GM12878 (cell line): ENCODE measurements at regions not wholly inside any gene's neighbourhood (a gene's known extent, or its start where the extent isn't known, plus 50 kb on each side); places are given as distances from the start of the nearest gene placed in this dataset.

Experiments used
- ATAC-seq: fragments of 200-7000 bp; cut with Tn5 transposase; 3 replicates; pipeline ENCODE4 v1.9.1; 2020; ENCODE audit warnings: mild to moderate bottlenecking, moderate library complexity
- BruUV-seq: library from RNA; stranded (reverse); fragments of 400-500 nt; replicated peaks from 2 replicates; lab custom pipeline; 2021; lab: Mats Ljungman, UMichigan
- CTCF ChIA-PET: fragments of 300-600 bp; sonication (Branson Sonifier 250); formaldehyde crosslinking; extraction: SDS; loops from one replicate; lab custom pipeline; 2021; ENCODE audit warnings: inconsistent platforms; lab: Yijun Ruan, JAX
- POLR2A ChIA-PET: fragments of 350-600 bp; formaldehyde crosslinking; extraction: SDS; loops from one replicate; lab custom pipeline; 2021; ENCODE audit warnings: inconsistent platforms; lab: Charles Lee
- RAD21 ChIA-PET: fragments of 300-600 bp; sonication (Branson Sonifier 250); formaldehyde crosslinking; loops from one replicate; lab custom pipeline; 2023; ENCODE audit warnings: antibody characterized with exemption; ENCODE audit not compliant: unreplicated experiment; lab: Charles Lee
- SMC1A ChIA-PET: fragments of 300-600 bp; sonication (Branson Sonifier 250); formaldehyde crosslinking; loops from one replicate; lab custom pipeline; 2023; ENCODE audit not compliant: unreplicated experiment, uncharacterized antibody; lab: Charles Lee
- DNase-seq: peaks from one replicate; pipeline ENCODE4 v3.0.0-alpha.2; 2011; ENCODE audit warnings: low read depth, low spot score
- FAIRE-seq: peaks from 3 replicates; lab custom pipeline; 2011; peaks lifted over from hg19 to GRCh38; lab: Jason Lieb, UNC
- H2AFZ ChIP-seq: 2 replicates; pipeline ENCODE4 v1.6.0; 2011; ENCODE audit warnings: low read depth, low read length, control low read depth; ENCODE audit not compliant: control insufficient read depth
- H3K27ac ChIP-seq: 2 replicates; pipeline ENCODE4 v1.5.1; 2011; ENCODE audit warnings: control low read depth; ENCODE audit not compliant: control insufficient read depth, insufficient read depth
- H3K27me3 ChIP-seq, 2 experiments: replicated peaks in 1 of 2; 2 replicates each; pipeline versions ENCODE4 v1.6.0 to v1.6.1; 2011; ENCODE audit warnings: low read length in 1 of 2; ENCODE audit not compliant: control insufficient read depth in 2 of 2, insufficient read depth in 2 of 2
- H3K36me3 ChIP-seq, 2 experiments: 2 replicates each; pipeline ENCODE4 v1.5.1; 2011; ENCODE audit warnings: low read length in 1 of 2; ENCODE audit not compliant: control insufficient read depth in 2 of 2, insufficient read depth in 2 of 2
- H3K4me1 ChIP-seq: 2 replicates; pipeline ENCODE4 v1.6.1; 2011; ENCODE audit warnings: mild to moderate bottlenecking, low read length, moderate library complexity, mixed read lengths; ENCODE audit not compliant: control insufficient read depth, insufficient read depth
- H3K4me2 ChIP-seq: 2 replicates; pipeline ENCODE4 v1.6.0; 2011; ENCODE audit warnings: control low read depth; ENCODE audit not compliant: control insufficient read depth, insufficient read depth
- H3K4me3 ChIP-seq: fragments of 200-600 bp; sonication (generic); 2 replicates; pipeline ENCODE4 v1.5.1; 2016
- H3K79me2 ChIP-seq: 2 replicates; pipeline ENCODE4 v1.6.0; 2011; ENCODE audit warnings: low read length; ENCODE audit not compliant: control insufficient read depth, insufficient read depth
- H3K9ac ChIP-seq: 2 replicates; pipeline ENCODE4 v1.8.0; 2011; ENCODE audit warnings: low read length, control low read depth, mixed read lengths; ENCODE audit not compliant: control insufficient read depth, insufficient read depth
- H3K9me3 ChIP-seq: replicated peaks from 3 replicates; pipeline ENCODE4 v1.5.1; 2011; ENCODE audit warnings: mild to moderate bottlenecking, low read length; ENCODE audit not compliant: control insufficient read depth, insufficient read depth
- H4K20me1 ChIP-seq: 2 replicates; pipeline ENCODE4 v1.6.0; 2011; ENCODE audit not compliant: control insufficient read depth, insufficient read depth
- CBX5 ChIP-seq: sonication (generic); IDR thresholded peaks from 2 replicates; pipeline ENCODE4 v1.6.1; 2016; ENCODE audit warnings: low read depth, moderate library complexity, mild to moderate bottlenecking, inconsistent platforms
- CREM ChIP-seq: IDR thresholded peaks from 2 replicates; pipeline ENCODE4 v1.6.1; 2014; ENCODE audit warnings: antibody characterized with exemption, low read depth
- ELK1 ChIP-seq: IDR thresholded peaks from 2 replicates; pipeline ENCODE4 v1.6.1; 2012; ENCODE audit warnings: low read depth, low read length, improper control_type of control experiment
- IRF4 ChIP-seq: IDR thresholded peaks from 2 replicates; pipeline ENCODE4 v1.6.1; 2011; ENCODE audit warnings: low read depth, low read length
- KLF5 ChIP-seq: fragments of 450-650 bp; IDR thresholded peaks from 2 replicates; pipeline ENCODE4 v1.6.1; 2014; ENCODE audit warnings: mild to moderate bottlenecking; ENCODE audit not compliant: partially characterized antibody
- MLLT1 ChIP-seq: fragments of 450-650 bp; IDR thresholded peaks from 2 replicates; pipeline ENCODE4 v1.6.1; 2016; ENCODE audit warnings: mild to moderate bottlenecking
- MYB ChIP-seq: fragments of 150-350 bp; IDR thresholded peaks from 2 replicates; pipeline ENCODE4 v1.6.1; 2014; ENCODE audit warnings: mild to moderate bottlenecking, low read depth, low read length, borderline replicate concordance
- NFIC ChIP-seq: IDR thresholded peaks from 2 replicates; pipeline ENCODE4 v1.6.1; 2012; ENCODE audit warnings: low read depth, mild to moderate bottlenecking, inconsistent platforms, low read length, moderate library complexity
- NFYA ChIP-seq: IDR thresholded peaks from 2 replicates; pipeline ENCODE4 v1.6.1; 2011; ENCODE audit warnings: low read depth, mild to moderate bottlenecking, low read length, improper control_type of control experiment, borderline replicate concordance
- NKRF ChIP-seq: fragments of 450-650 bp; conservative IDR thresholded peaks from 2 replicates; pipeline ENCODE4 v1.6.1; 2017; ENCODE audit warnings: mild to moderate bottlenecking, moderate library complexity
- PAX5 ChIP-seq: IDR thresholded peaks from 2 replicates; pipeline ENCODE4 v1.6.1; 2011; ENCODE audit warnings: low read depth, low read length, borderline replicate concordance
- POU2F2 ChIP-seq: IDR thresholded peaks from 3 replicates; pipeline ENCODE4 v1.6.1; 2011; ENCODE audit warnings: low read depth, mild to moderate bottlenecking, low read length, borderline replicate concordance
- RCOR1 ChIP-seq: conservative IDR thresholded peaks from 2 replicates; pipeline ENCODE4 v1.6.1; 2012; ENCODE audit warnings: low read depth, low read length, improper control_type of control experiment
- SMC3 ChIP-seq: IDR thresholded peaks from 2 replicates; pipeline ENCODE4 v1.6.1; 2011; ENCODE audit warnings: low read length, improper control_type of control experiment, borderline replicate concordance
- ZNF24 ChIP-seq: fragments of 450-650 bp; IDR thresholded peaks from 2 replicates; pipeline ENCODE4 v1.6.1; 2017; ENCODE audit warnings: antibody characterized with exemption, mild to moderate bottlenecking
- ZNF274 ChIP-seq: IDR thresholded peaks from one replicate; pipeline ENCODE4 v1.8.0; 2011; ENCODE audit not compliant: insufficient read length, insufficient read depth
- ZSCAN29 ChIP-seq: fragments of 450-650 bp; IDR thresholded peaks from 2 replicates; pipeline ENCODE4 v1.6.1; 2017; ENCODE audit warnings: mild to moderate bottlenecking, moderate library complexity
- WGBS: methylation state at CpG from one replicate; pipeline ENCODE4 v1.1.6; 2016; ENCODE audit warnings: low lambda C conversion rate; ENCODE audit not compliant: insufficient replicate concordance, insufficient coverage; ENCODE audit errors: missing lambda C conversion rate; 5-methylcytosine and 5-hydroxymethylcytosine counted together
- in situ Hi-C: fragments of 300-500 bp; cut with MboI; formaldehyde crosslinking; loops from 9 replicates; pipeline ENCODE4 v1.14.3; 2018; ENCODE audit warnings: mixed read lengths
- intact Hi-C: fragments of 100-400 bp; cut with micrococcal nuclease; formaldehyde crosslinking; loops from one replicate; pipeline ENCODE4 v1.14.2; 2022; ENCODE audit not compliant: unreplicated experiment

GRCh38 chr4:135283934-135284333, 1082.3 kb upstream of the PABPC4L start (continued):
- TF ChIP-seq NFIC: no peak
- no peak for TF ChIP-seq NKRF
- no peak for TF ChIP-seq IRF4
- no peak for TF ChIP-seq ZNF274

- Histone ChIP-seq H3K36me3 (no peaks in the 10 kb centered on the region), H3K79me2 (no peaks in the 10 kb centered on the region), H3K4me3 (no peak overlapping the region), H4K20me1 (no peaks in the 10 kb centered on the region), H3K9ac (no peak overlapping the region), H2AFZ (no peak overlapping the region), H3K9me3 (no peaks in the 10 kb centered on the region), H3K4me2 (no peak overlapping the region), H3K27ac (no peak overlapping the region), H3K27me3 (no peaks in the 10 kb centered on the region), H3K4me1 (no peaks in the 10 kb centered on the region)
- FAIRE-seq: no peak
- intact Hi-C loops (no loop called here), in situ Hi-C loops (no loop called here)
- ChIA-PET SMC1A (no interaction called here), POLR2A (no interaction called here), RAD21 (no interaction called here), CTCF (no interaction called here)
- BruUV-seq: no TSS peak
- WGBS: 0% methylated on average over 1 of the region's 1 CpG
- no peak for ATAC-seq
- no peak for DNase-seq
- TF ChIP-seq SMC3: no peak
- no peak for TF ChIP-seq ELK1
- no peak for TF ChIP-seq CREM
- no peak for TF ChIP-seq PAX5
- TF ChIP-seq NFYA: no peak
- no peak for TF ChIP-seq MYB
- TF ChIP-seq KLF5: no peak
- TF ChIP-seq RCOR1: no peak
- no peak for TF ChIP-seq MLLT1
- no peak for TF ChIP-seq ZNF24
- no peak for TF ChIP-seq POU2F2
- no peak for TF ChIP-seq CBX5
- no peak for TF ChIP-seq ZSCAN29
Observed at GRCh38 chr4:135282676-135283075, 1081.1 kb upstream of the PABPC4L start.
